Cardiac muscle cell (in vitro differentiated cells and primary cell): ENCODE measurements at regions not wholly inside any gene's neighbourhood (a gene's known extent, or its start where the extent isn't known, plus 50 kb on each side); places are given as distances from the start of the nearest gene placed in this dataset.
A peak's percentile ranks its signal among the peaks of the same experiment; 100 is the strongest.

Experiments
- DNase-seq, 2 donors: peaks; one replicate each; pipeline versions ENCODE4 v3.0.0 to v3.0.0-alpha.2; 2010 to 2017; ENCODE audit warnings: low read depth in 1 of 2, low spot score in 1 of 2
- H3K27ac ChIP-seq: fragments of 200-600 bp; sonication (generic); 2 replicates; pipeline ENCODE4 v1.5.1; 2016
- H3K27me3 ChIP-seq: fragments of 200-600 bp; sonication (generic); 2 replicates; pipeline ENCODE4 v1.6.0; 2016; ENCODE audit warnings: control low read depth
- H3K36me3 ChIP-seq: fragments of 200-600 bp; sonication (generic); 2 replicates; pipeline ENCODE4 v1.5.1; 2016; ENCODE audit warnings: control low read depth
- H3K4me1 ChIP-seq: fragments of 200-600 bp; sonication (generic); 2 replicates; pipeline ENCODE4 v1.8.1; 2017; ENCODE audit warnings: low read depth, mild to moderate bottlenecking, mixed run types
- H3K4me3 ChIP-seq: fragments of 200-600 bp; sonication (generic); 2 replicates; pipeline ENCODE4 v1.5.1; 2016; ENCODE audit warnings: mild to moderate bottlenecking
- H3K9me3 ChIP-seq: fragments of 200-600 bp; sonication (generic); 2 replicates; pipeline ENCODE4 v1.5.1; 2017; ENCODE audit warnings: low read depth, mild to moderate bottlenecking, control low read depth
- CTCF ChIP-seq: IDR thresholded peaks from 2 replicates; pipeline ENCODE4 v1.5.1; 2012; ENCODE audit warnings: low read depth, mild to moderate bottlenecking, low read length

GRCh38 chr12:94781835-94782234, 131.5 kb upstream of the TMCC3 start:
- H3K27me3 ChIP-seq, result no peaks in the 10 kb centered on the region
- H3K4me1 ChIP-seq, result no peaks in the 10 kb centered on the region
- no peak overlapping the region for H3K4me3 ChIP-seq
- no peak for TF ChIP-seq CTCF
- H3K9me3 ChIP-seq, result no peaks in the 10 kb centered on the region
- DNase-seq, result no peak
- no peak overlapping the region for H3K27ac ChIP-seq
- no peaks in the 10 kb centered on the region for H3K36me3 ChIP-seq

- no peak overlapping the region for H3K4me3 ChIP-seq
- H3K9me3 ChIP-seq, result no peaks in the 10 kb centered on the region
- no peaks in the 10 kb centered on the region for H3K27me3 ChIP-seq
- peak in 1 of 2 donors; percentile 89 for DNase-seq
- no peaks in the 10 kb centered on the region for H3K36me3 ChIP-seq
- H3K4me1 ChIP-seq, result no peaks in the 10 kb centered on the region
- H3K27ac ChIP-seq, result no peak overlapping the region
- TF ChIP-seq CTCF, result no peak
Measured at GRCh38 chr12:94779485-94779884, 129.1 kb upstream of the TMCC3 start.

- DNase-seq, result no peak
- H3K27ac ChIP-seq, result no peak overlapping the region
- H3K4me3 ChIP-seq, result no peak overlapping the region
- H3K9me3 ChIP-seq, result no peaks in the 10 kb centered on the region
- H3K27me3 ChIP-seq, result no peaks in the 10 kb centered on the region
- no peaks in the 10 kb centered on the region for H3K4me1 ChIP-seq
- no peaks in the 10 kb centered on the region for H3K36me3 ChIP-seq
- TF ChIP-seq CTCF, result no peak
Measured at GRCh38 chr12:94777936-94778335, 127.6 kb upstream of the TMCC3 start.

GRCh38 chr12:94775710-94776109, 125.4 kb upstream of the TMCC3 start:
- Histone ChIP-seq H3K27me3 (no peaks in the 10 kb centered on the region), H3K4me3 (no peak overlapping the region), H3K36me3 (no peaks in the 10 kb centered on the region), H3K27ac (no peak overlapping the region), H3K9me3 (no peaks in the 10 kb centered on the region), H3K4me1 (no peaks in the 10 kb centered on the region)
- TF ChIP-seq CTCF, result no peak
- DNase-seq, result no peak

GRCh38 chr12:94771741-94772140, 121.4 kb upstream of the TMCC3 start:
- no peaks in the 10 kb centered on the region for H3K4me1 ChIP-seq
- H3K27me3 ChIP-seq, result no peaks in the 10 kb centered on the region
- DNase-seq, result no peak
- no peak overlapping the region for H3K27ac ChIP-seq
- H3K36me3 ChIP-seq, result no peaks in the 10 kb centered on the region
- no peak overlapping the region for H3K4me3 ChIP-seq
- TF ChIP-seq CTCF, result no peak
- no peaks in the 10 kb centered on the region for H3K9me3 ChIP-seq

GRCh38 chr12:94771199-94771598, 120.8 kb upstream of the TMCC3 start:
- Histone ChIP-seq H3K36me3 (no peaks in the 10 kb centered on the region), H3K27me3 (no peaks in the 10 kb centered on the region), H3K4me1 (no peaks in the 10 kb centered on the region), H3K27ac (no peak overlapping the region), H3K4me3 (no peak overlapping the region), H3K9me3 (no peaks in the 10 kb centered on the region)
- no peak for DNase-seq
- TF ChIP-seq CTCF, result no peak
